Peyer's patch (tissue), 4 donors: ENCODE measurements at regions not wholly inside any gene's neighbourhood (a gene's known extent, or its start where the extent isn't known, plus 50 kb on each side); places are given as distances from the start of the nearest gene placed in this dataset.

Source experiments
- DNase-seq, 3 donors: peaks; one replicate each; pipeline ENCODE4 v3.0.0-alpha.2; 2017 to 2019
- H3K27ac ChIP-seq, 4 donors: fragments of 200-600 bp; sonication (generic); one replicate each; pipeline ENCODE4 v1.5.1; 2016 to 2019
- H3K27me3 ChIP-seq, 2 donors: fragments of 200-600 bp; sonication (generic); one replicate each; pipeline ENCODE4 v1.5.1; 2019
- H3K36me3 ChIP-seq, 3 donors: fragments of 200-600 bp; sonication (generic); one replicate each; pipeline ENCODE4 v1.5.1; 2016 to 2019
- H3K4me1 ChIP-seq, 4 donors: fragments of 200-600 bp; sonication (generic); one replicate each; pipeline ENCODE4 v1.5.1; 2016 to 2019
- H3K4me3 ChIP-seq, 4 donors: fragments of 200-600 bp; sonication (generic); 1 replicate in 3 of 4; 2 replicates in 1 of 4; pipeline ENCODE4 v1.5.1; 2016 to 2019; ENCODE audit warnings: mild to moderate bottlenecking in 1 of 4
- H3K9me3 ChIP-seq, 4 donors: fragments of 200-600 bp; sonication (generic); one replicate each; pipeline ENCODE4 v1.5.1; 2016 to 2019; ENCODE audit warnings: mild to moderate bottlenecking in 1 of 4
- CTCF ChIP-seq, 6 experiments: fragments of 450-650 bp in 4 of 6; fragments of 200-600 bp in 2 of 6; sonication (generic) in 1 of 6; IDR thresholded peaks; one replicate each; pipeline ENCODE4 v1.5.1; 2017 to 2019; ENCODE audit warnings: antibody characterized with exemption in 6 of 6, mild to moderate bottlenecking in 3 of 6, moderate library complexity in 1 of 6
- POLR2A ChIP-seq, 2 donors: fragments of 450-650 bp; IDR thresholded peaks; one replicate each; pipeline ENCODE4 v1.5.1; 2017; ENCODE audit warnings: antibody characterized with exemption in 2 of 2, mild to moderate bottlenecking in 2 of 2, moderate library complexity in 2 of 2

GRCh38 chr4:123055943-123056342 lies 133.5 kb upstream of the NUDT6 start:
- Histone ChIP-seq H3K4me1 (no peaks in the 10 kb centered on the region), H3K27ac (no peak overlapping the region), H3K27me3 (no peaks in the 10 kb centered on the region), H3K4me3 (no peak overlapping the region), H3K9me3 (peaks cover 0 to 9% (median 0%) of the 10 kb centered on the region in 4 donors), H3K36me3 (no peaks in the 10 kb centered on the region)
- no peak for DNase-seq
- TF ChIP-seq CTCF (IDR thresholded peaks at IDR 0.05) (no peak), POLR2A (IDR thresholded peaks at IDR 0.05) (no peak)

GRCh38 chr4:123060039-123060770 lies 137.8 kb upstream of the NUDT6 start:
- H3K4me3 ChIP-seq, result no peak overlapping the region
- H3K4me1 ChIP-seq, result no peaks in the 10 kb centered on the region
- no peaks in the 10 kb centered on the region for H3K36me3 ChIP-seq
- H3K9me3 ChIP-seq, result no peaks in the 10 kb centered on the region
- no peaks in the 10 kb centered on the region for H3K27me3 ChIP-seq
- no peak for DNase-seq
- H3K27ac ChIP-seq, result no peak overlapping the region
- no peak for TF ChIP-seq CTCF (IDR thresholded peaks at IDR 0.05)
- no peak for TF ChIP-seq POLR2A (IDR thresholded peaks at IDR 0.05)

GRCh38 chr4:123064390-123064789 lies 142.0 kb upstream of the NUDT6 start:
- H3K9me3 ChIP-seq, result no peaks in the 10 kb centered on the region
- TF ChIP-seq CTCF (IDR thresholded peaks at IDR 0.05), result no peak
- TF ChIP-seq POLR2A (IDR thresholded peaks at IDR 0.05), result no peak
- no peaks in the 10 kb centered on the region for H3K36me3 ChIP-seq
- H3K4me3 ChIP-seq, result no peak overlapping the region
- H3K27ac ChIP-seq, result no peak overlapping the region
- H3K4me1 ChIP-seq, result no peaks in the 10 kb centered on the region
- DNase-seq, result no peak
- no peaks in the 10 kb centered on the region for H3K27me3 ChIP-seq

- Histone ChIP-seq H3K4me3 (no peak overlapping the region), H3K9me3 (no peaks in the 10 kb centered on the region), H3K27ac (no peak overlapping the region), H3K36me3 (no peaks in the 10 kb centered on the region), H3K27me3 (no peaks in the 10 kb centered on the region), H3K4me1 (no peaks in the 10 kb centered on the region)
- no peak for DNase-seq
- TF ChIP-seq CTCF (IDR thresholded peaks at IDR 0.05) (no peak), POLR2A (IDR thresholded peaks at IDR 0.05) (no peak)
These were observed 145.7 kb upstream of the NUDT6 start for GRCh38 chr4:123068081-123068480.

- no peaks in the 10 kb centered on the region for H3K27me3 ChIP-seq
- TF ChIP-seq POLR2A (IDR thresholded peaks at IDR 0.05) (no peak), CTCF (IDR thresholded peaks at IDR 0.05) (no peak)
- H3K4me1 ChIP-seq, result no peaks in the 10 kb centered on the region
- H3K27ac ChIP-seq, result no peak overlapping the region
- no peak overlapping the region for H3K4me3 ChIP-seq
- H3K36me3 ChIP-seq, result no peaks in the 10 kb centered on the region
- H3K9me3 ChIP-seq, result no peaks in the 10 kb centered on the region
- DNase-seq, result no peak
These were observed 149.7 kb upstream of the NUDT6 start for GRCh38 chr4:123072060-123072459.

GRCh38 chr4:123073650-123074049 lies 151.3 kb upstream of the NUDT6 start:
- Histone ChIP-seq H3K9me3 (no peaks in the 10 kb centered on the region), H3K27me3 (no peaks in the 10 kb centered on the region), H3K36me3 (no peaks in the 10 kb centered on the region), H3K4me3 (no peak overlapping the region), H3K27ac (no peak overlapping the region), H3K4me1 (no peaks in the 10 kb centered on the region)
- TF ChIP-seq POLR2A (IDR thresholded peaks at IDR 0.05), result no peak
- TF ChIP-seq CTCF (IDR thresholded peaks at IDR 0.05), result no peak
- DNase-seq, result no peak
